ENCODE measurements at regions not wholly inside any gene's neighbourhood (a gene's known extent, or its start where the extent isn't known, plus 50 kb on each side); places are given as distances from the start of the nearest gene placed in this dataset.

DNA sequence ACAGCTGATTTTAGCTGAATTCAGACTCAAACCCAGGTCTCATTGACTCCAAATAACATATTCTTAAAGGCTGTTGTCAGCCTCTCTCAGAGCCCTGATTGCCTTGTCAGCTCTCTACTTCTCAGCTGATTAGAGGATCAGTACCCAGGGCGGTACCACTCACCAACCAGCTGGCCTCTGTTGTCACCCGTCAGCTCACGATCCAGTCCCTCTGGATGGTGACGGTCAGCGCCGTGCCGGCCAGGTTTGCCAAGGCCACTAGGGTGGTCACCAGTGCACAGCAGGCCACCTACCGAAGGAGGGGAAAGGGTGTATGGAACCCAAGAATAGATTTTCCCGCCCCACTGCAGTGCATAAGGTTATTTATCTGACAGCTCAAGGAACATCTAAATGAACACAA lies 52.3 kb upstream of the TOMM7 start:
- Histone ChIP-seq H2BK5ac (ENCODE audit: low read length) (no peak overlapping the region), H3K4me3 (ENCODE audit: low read length in 2 of 2) (no peak overlapping the region), H3K27ac (replicated peaks; ENCODE audit: low read length) (no peak overlapping the region), H3K9me3 (replicated peaks in 1 of 2; ENCODE audit: control insufficient read depth in 2 of 2, insufficient read depth in 1 of 2, low read depth in 1 of 2, low read length in 2 of 2) (no peaks in the 10 kb centered on the region), H4K91ac (ENCODE audit: low read depth, low read length, poor library complexity) (no peak overlapping the region), H2BK12ac (ENCODE audit: low read length) (no peak overlapping the region), H3K4ac (ENCODE audit: low read length) (no peak overlapping the region), H3K14ac (ENCODE audit: low read length) (no peak overlapping the region), H2AK5ac (ENCODE audit: low read depth, low read length) (no peak overlapping the region), H2BK120ac (ENCODE audit: low read depth, low read length) (no peak overlapping the region), H3K36me3 (replicated peaks in 1 of 2; ENCODE audit: control insufficient read depth in 2 of 2, insufficient read depth in 2 of 2, low read length in 2 of 2) (no peaks in the 10 kb centered on the region), H3K79me1 (ENCODE audit: low read depth, low read length) (no peaks in the 10 kb centered on the region), H3K27me3 (ENCODE audit: control insufficient read depth in 3 of 3, insufficient read depth in 3 of 3, low read depth in 1 of 3, low read length in 3 of 3) (peaks cover 0 to 2% (median 0%) of the 10 kb centered on the region in 3 experiments), H2BK15ac (ENCODE audit: low read length) (no peak overlapping the region), H3K9ac (ENCODE audit: low read depth, low read length, poor library complexity) (no peak overlapping the region), H2AFZ (ENCODE audit: low read length) (no peak overlapping the region), H3K4me1 (ENCODE audit: control insufficient read depth in 2 of 2, insufficient read depth in 1 of 2, low read depth in 1 of 2, low read length in 2 of 2) (peaks cover 0 to 2% of the 10 kb centered on the region in 2 donors), H4K8ac (ENCODE audit: low read depth, low read length) (no peak overlapping the region), H3K18ac (ENCODE audit: low read length) (peak overlapping the region; percentile 11), H3K4me2 (ENCODE audit: insufficient read depth, low read length, poor library complexity, severe bottlenecking) (no peak overlapping the region), H3K23ac (ENCODE audit: low read depth, low read length, poor library complexity) (no peak overlapping the region)
- WGBS, 2 donors (ENCODE audit: extremely low coverage in 2 of 2, insufficient read length in 2 of 2, insufficient replicate concordance in 1 of 2): no CpG with 5 or more reads among the region's 9 CpGs
- no peak for DNase-seq (ENCODE audit: low spot score)

Measured in neuronal stem cell (in vitro differentiated cells).